OCI-LY1 (cell line): ENCODE measurements at regions not wholly inside any gene's neighbourhood (a gene's known extent, or its start where the extent isn't known, plus 50 kb on each side); places are given as distances from the start of the nearest gene placed in this dataset.

ENCODE experiments used
- EZH2 ChIP-seq: fragments of 200-600 bp; sonication (generic), shearing (Covaris generic); IDR thresholded peaks from 2 replicates; pipeline ENCODE4 v1.8.0; 2017; ENCODE audit warnings: borderline replicate concordance, mixed run types, mild to moderate bottlenecking, antibody characterized with exemption, low read length, moderate library complexity, mixed read lengths
- TF ChIP-seq, protein P1 (sequence below): fragments of 200-600 bp; sonication (generic), shearing (Covaris generic); IDR thresholded peaks from 2 replicates; pipeline ENCODE4 v1.5.1; 2017; ENCODE audit warnings: mild to moderate bottlenecking, antibody characterized with exemption, low read length, moderate library complexity, mixed read lengths

DNA sequence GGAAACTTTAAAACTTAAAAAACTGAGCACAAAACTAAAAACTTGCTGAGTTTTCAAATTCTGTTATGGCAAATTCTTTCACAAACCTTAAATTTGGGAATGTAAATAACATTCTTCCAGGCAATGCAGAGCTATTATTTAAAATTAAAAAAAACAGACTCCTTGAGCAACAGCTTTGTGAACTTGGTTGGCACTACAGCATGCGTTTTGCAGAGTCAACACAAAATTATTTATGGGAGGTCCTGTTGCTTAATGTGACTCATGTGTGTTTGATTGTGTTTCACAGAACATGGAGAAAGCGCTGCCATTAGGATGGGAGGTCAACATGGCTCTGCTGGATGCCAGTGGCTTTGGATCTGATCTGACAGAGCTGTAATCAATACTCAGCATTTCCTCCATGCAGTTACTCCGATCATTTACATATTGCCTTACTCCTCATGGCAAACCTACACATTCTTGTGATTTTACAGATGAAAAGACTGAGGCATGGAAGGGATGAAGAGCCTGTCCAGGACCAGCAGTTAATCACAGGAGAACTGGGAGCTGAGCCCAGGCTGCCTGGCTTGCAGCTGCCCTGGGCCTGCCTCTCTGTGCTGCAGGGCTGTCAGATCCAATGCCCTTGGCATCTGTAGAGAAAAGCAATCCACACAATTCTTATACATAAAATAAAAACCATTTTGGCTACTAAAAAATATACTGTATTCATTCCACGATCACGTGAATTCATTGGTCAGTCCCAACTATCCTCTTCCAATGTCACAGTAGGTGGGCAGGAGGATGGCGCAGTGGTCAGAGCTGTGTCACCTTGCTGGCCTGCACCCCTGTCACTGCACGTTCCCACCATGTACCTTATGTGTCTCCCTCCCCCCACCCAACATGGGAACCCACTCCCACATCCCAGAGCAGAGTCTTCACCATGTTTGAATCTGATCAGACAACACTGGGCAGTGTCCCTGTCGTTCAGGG is 200.9 kb downstream of the CXCL12 start:
- TF ChIP-seq, protein P1, sequence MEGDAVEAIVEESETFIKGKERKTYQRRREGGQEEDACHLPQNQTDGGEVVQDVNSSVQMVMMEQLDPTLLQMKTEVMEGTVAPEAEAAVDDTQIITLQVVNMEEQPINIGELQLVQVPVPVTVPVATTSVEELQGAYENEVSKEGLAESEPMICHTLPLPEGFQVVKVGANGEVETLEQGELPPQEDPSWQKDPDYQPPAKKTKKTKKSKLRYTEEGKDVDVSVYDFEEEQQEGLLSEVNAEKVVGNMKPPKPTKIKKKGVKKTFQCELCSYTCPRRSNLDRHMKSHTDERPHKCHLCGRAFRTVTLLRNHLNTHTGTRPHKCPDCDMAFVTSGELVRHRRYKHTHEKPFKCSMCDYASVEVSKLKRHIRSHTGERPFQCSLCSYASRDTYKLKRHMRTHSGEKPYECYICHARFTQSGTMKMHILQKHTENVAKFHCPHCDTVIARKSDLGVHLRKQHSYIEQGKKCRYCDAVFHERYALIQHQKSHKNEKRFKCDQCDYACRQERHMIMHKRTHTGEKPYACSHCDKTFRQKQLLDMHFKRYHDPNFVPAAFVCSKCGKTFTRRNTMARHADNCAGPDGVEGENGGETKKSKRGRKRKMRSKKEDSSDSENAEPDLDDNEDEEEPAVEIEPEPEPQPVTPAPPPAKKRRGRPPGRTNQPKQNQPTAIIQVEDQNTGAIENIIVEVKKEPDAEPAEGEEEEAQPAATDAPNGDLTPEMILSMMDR: no peak
- TF ChIP-seq EZH2: no peak
